Heart left ventricle (tissue), 16 donors: ENCODE measurements at regions not wholly inside any gene's neighbourhood (a gene's known extent, or its start where the extent isn't known, plus 50 kb on each side); places are given as distances from the start of the nearest gene placed in this dataset.

Experiments
- ATAC-seq, 4 donors: fragments of 200-7000 bp; cut with Tn5 transposase; one replicate each; pipeline ENCODE4 v1.9.1; 2020 to 2022; ENCODE audit warnings: moderate library complexity in 4 of 4, mild to moderate bottlenecking in 3 of 4, moderate number of reproducible peaks in 1 of 4
- DNase-seq, 5 donors: peaks; one replicate each; pipeline ENCODE4 v3.0.0-alpha.2; 2020
- H3K27ac ChIP-seq, 12 donors: fragments of 200-600 bp; sonication (generic) in 4 of 12; one replicate each; pipeline versions ENCODE4 v1.5.0 to v1.8.0; 2016 to 2022; ENCODE audit warnings: mild to moderate bottlenecking in 2 of 12
- H3K27me3 ChIP-seq, 9 donors: fragments of 200-600 bp; sonication (generic) in 2 of 9; one replicate each; pipeline versions ENCODE4 v1.5.1 to v1.8.0; 2016 to 2022; ENCODE audit warnings: mild to moderate bottlenecking in 3 of 9
- H3K36me3 ChIP-seq, 9 donors: fragments of 200-600 bp; sonication (generic) in 2 of 9; one replicate each; pipeline versions ENCODE4 v1.5.0 to v1.8.0; 2018 to 2022; ENCODE audit warnings: mild to moderate bottlenecking in 2 of 9
- H3K4me1 ChIP-seq, 12 donors: fragments of 200-600 bp; sonication (generic) in 4 of 12; one replicate each; pipeline versions ENCODE4 v1.5.0 to v1.8.0; 2016 to 2022; ENCODE audit warnings: mild to moderate bottlenecking in 3 of 12
- H3K4me3 ChIP-seq, 12 donors: fragments of 200-600 bp; sonication (generic) in 4 of 12; one replicate each; pipeline versions ENCODE4 v1.5.0 to v1.8.0; 2017 to 2022; ENCODE audit warnings: mild to moderate bottlenecking in 9 of 12, moderate library complexity in 4 of 12
- H3K9me3 ChIP-seq, 12 donors: fragments of 200-600 bp; sonication (generic) in 4 of 12; one replicate each; pipeline versions ENCODE4 v1.5.0 to v1.8.0; 2016 to 2022; ENCODE audit warnings: mild to moderate bottlenecking in 1 of 12
- CTCF ChIP-seq, 12 donors: fragments of 200-600 bp; sonication (generic) in 4 of 12; IDR thresholded peaks; one replicate each; pipeline versions ENCODE4 v1.5.0 to v1.8.0; 2018 to 2022; ENCODE audit warnings: antibody characterized with exemption in 12 of 12, mild to moderate bottlenecking in 5 of 12
- POLR2A ChIP-seq, 2 donors: fragments of 450-650 bp; IDR thresholded peaks; one replicate each; pipeline ENCODE4 v1.6.1; 2017; ENCODE audit warnings: antibody characterized with exemption in 2 of 2, mild to moderate bottlenecking in 2 of 2, moderate library complexity in 2 of 2
- WGBS, 4 donors: extraction: QIAGEN DNeasy Blood & Tissue Kit in 2 of 4; methylation state at CpG; one replicate each; pipeline versions ENCODE4 v1.1.5 to v1.1.7; 2013 to 2018; 5-methylcytosine and 5-hydroxymethylcytosine counted together
- intact Hi-C, 10 donors: fragments of 100-400 bp; cut with DNase I; formaldehyde crosslinking; loops; one replicate each; pipeline versions ENCODE4 v1.11.1 to v1.14.2; 2022
- donor health status: ischemic (EF 13 %, LVEDD 7.1; RV severe dilation, severe dysfunction).
- donor health status: healthy with polysubstance abuse.
- donor health status: DM: no; HTN: yes; CAD: no.
- donor health status: DM: no; HTN: no; CAD: no.
- donor health status: ischemic (EF 25% LVEDD 6.9; RV normal size, moderate dysfunction).
- donor health status: ischemic (EF 25% LVEDD 5.7; RV mildly dilated, moderate dysfunction).
- donor health status: healthy.
- donor health status: DM: yes; HTN: yes; CAD: no.
- donor health status: ischemic (EF 35%, LVEDD 5.7; RV mildly dilated, moderate dysfunction).
- donor health status: nonischemic (EF 11% LVEDD 7.7; RV severe dilation, severe dysfunction).
- donor health status: DM: yes; HTN: yes; CAD: no.
- donor health status: PGD.
- donor health status: ischemic (EF 29% LVEDD 5.4; RV normal size, mild dysfunction).
- donor health status: nonischemic (EF 23%, LVEDD 6.1; RV moderate dilation, normal function).

GRCh38 chr4:160701671-160702070 is 1462.1 kb downstream of the FSTL5 start:
- Histone ChIP-seq H3K27me3 (no peaks in the 10 kb centered on the region), H3K4me1 (no peaks in the 10 kb centered on the region), H3K27ac (no peak overlapping the region), H3K4me3 (no peak overlapping the region), H3K36me3 (no peaks in the 10 kb centered on the region), H3K9me3 (no peaks in the 10 kb centered on the region)
- WGBS, 4 donors: 74 to 76% (median 75%) methylated on average over 4 of the region's 4 CpGs
- intact Hi-C loops: no loop called here
- DNase-seq (no peak), ATAC-seq (no peak)
- TF ChIP-seq POLR2A (IDR thresholded peaks at IDR 0.05): no peak
- no peak for TF ChIP-seq CTCF (IDR thresholded peaks at IDR 0.05)

- Histone ChIP-seq H3K4me3 (no peak overlapping the region), H3K27me3 (no peaks in the 10 kb centered on the region), H3K36me3 (no peaks in the 10 kb centered on the region), H3K4me1 (no peaks in the 10 kb centered on the region), H3K27ac (no peak overlapping the region), H3K9me3 (no peaks in the 10 kb centered on the region)
- 57 to 68% (median 63%) methylated on average over 2 of the region's 2 CpGs for WGBS, 4 donors
- ATAC-seq (no peak), DNase-seq (no peak)
- intact Hi-C loops: no loop called here
- TF ChIP-seq POLR2A (IDR thresholded peaks at IDR 0.05) (no peak), CTCF (IDR thresholded peaks at IDR 0.05) (no peak)
Observed at GRCh38 chr4:160709026-160709425, 1454.8 kb downstream of the FSTL5 start.

GRCh38 chr4:160709546-160709945 is 1454.3 kb downstream of the FSTL5 start:
- no peak for ATAC-seq
- intact Hi-C loops: no loop called here
- TF ChIP-seq POLR2A (IDR thresholded peaks at IDR 0.05) (no peak), CTCF (IDR thresholded peaks at IDR 0.05) (no peak)

GRCh38 chr4:160716551-160716950 is 1447.2 kb downstream of the FSTL5 start:
- H3K4me1 ChIP-seq: no peaks in the 10 kb centered on the region
- DNase-seq (no peak), ATAC-seq (no peak)
- no peaks in the 10 kb centered on the region for H3K9me3 ChIP-seq
- H3K36me3 ChIP-seq: no peaks in the 10 kb centered on the region
- H3K27ac ChIP-seq: no peak overlapping the region
- TF ChIP-seq CTCF (IDR thresholded peaks at IDR 0.05) (no peak), POLR2A (IDR thresholded peaks at IDR 0.05) (no peak)
- no peaks in the 10 kb centered on the region for H3K27me3 ChIP-seq
- intact Hi-C loops: no loop called here
- H3K4me3 ChIP-seq: no peak overlapping the region
- 72 to 83% (median 80%) methylated on average over 2 of the region's 2 CpGs for WGBS, 4 donors

More at GRCh38 chr4:160709546-160709945, 1454.3 kb downstream of the FSTL5 start:
- Histone ChIP-seq H3K4me3 (no peak overlapping the region), H3K36me3 (no peaks in the 10 kb centered on the region), H3K27ac (no peak overlapping the region), H3K4me1 (no peaks in the 10 kb centered on the region), H3K9me3 (no peaks in the 10 kb centered on the region), H3K27me3 (no peaks in the 10 kb centered on the region)
- DNase-seq: no peak
- 80 to 88% (median 87%) methylated on average over 1 of the region's 1 CpG for WGBS, 4 donors
